ENCODE measurements at regions not wholly inside any gene's neighbourhood (a gene's known extent, or its start where the extent isn't known, plus 50 kb on each side); places are given as distances from the start of the nearest gene placed in this dataset.

DNA sequence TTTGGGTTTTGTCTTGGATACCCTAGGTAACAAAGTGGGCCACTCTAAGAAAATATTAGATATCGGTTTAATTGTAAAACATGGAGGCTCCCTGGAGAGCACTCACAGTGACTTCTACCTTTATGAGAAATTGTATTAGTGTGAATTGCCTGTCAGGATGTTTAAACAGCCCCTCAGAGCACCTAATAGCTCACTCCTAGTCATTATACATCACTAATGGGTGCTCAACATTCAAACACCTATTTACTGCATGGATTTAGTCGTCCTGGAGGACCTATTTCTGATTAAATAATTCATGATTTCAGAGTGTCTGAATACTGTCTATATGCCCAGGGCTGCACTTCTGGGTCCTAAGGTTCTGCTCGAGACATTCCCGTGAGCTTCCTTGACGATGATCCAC, 430.2 kb upstream of the EEF2KMT start:
- DNase-seq (ENCODE audit: low spot score), result no peak

DNA sequence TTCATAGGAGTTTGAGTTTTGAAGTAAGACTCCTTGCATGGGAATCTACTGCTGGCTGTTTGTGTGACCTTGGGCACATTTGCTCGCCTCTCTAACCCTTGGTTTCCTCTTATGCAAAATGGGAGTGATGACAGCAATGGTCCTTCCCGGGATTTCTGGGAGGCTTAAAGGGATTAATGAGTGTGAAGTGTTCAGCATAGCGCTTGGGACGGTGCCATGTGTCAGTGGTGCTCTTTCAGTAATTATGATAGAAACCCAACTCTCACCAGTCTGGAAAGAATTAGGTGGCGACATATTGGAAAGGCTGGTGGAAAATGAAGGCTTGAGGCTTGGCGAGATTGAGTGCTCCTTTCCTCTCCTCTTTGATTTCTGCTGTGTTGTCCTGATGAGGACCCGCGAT, 429.2 kb upstream of the EEF2KMT start:
- no peak for DNase-seq (ENCODE audit: low spot score)

DNA sequence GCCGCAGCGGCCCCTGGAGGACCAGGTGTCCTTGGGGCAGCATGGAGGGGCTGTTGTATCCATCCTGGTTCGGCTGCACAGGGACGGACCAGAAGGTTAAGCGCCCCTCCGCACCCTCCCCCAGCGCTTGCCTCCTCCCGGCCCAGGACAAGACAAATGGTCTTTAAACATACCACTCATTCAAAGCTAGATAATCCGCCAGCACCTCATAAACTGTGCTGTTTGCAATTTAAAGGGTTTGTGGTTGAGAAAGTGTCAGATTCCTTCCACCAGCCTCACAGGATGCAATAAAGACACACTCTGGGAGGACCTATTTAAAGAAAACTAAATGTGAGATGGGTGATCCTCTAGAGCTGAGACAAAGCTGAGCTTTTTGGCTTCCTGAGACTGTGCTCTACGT, 426.2 kb upstream of the EEF2KMT start:
- no peak for DNase-seq (ENCODE audit: low spot score)

DNA sequence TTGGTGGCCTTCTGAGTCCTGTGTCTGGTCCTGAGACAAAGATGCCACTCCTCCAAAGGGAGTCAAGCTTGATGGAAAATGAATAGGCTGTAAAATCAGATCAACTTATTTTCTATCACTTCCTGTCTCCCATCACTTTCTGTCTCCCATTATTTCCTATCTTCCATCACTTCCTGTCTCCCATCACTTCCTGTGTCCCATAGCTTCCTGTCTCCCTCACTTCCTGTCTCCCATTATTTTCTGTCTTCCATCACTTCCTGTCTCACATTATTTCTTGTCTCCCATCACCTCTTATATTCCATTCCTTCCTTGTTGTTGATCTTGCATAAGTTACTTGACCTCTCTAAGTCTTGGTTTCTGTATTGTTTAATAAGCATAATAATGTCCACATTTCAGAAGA, 418.5 kb upstream of the EEF2KMT start:
- no peak for DNase-seq (ENCODE audit: low spot score)

DNA sequence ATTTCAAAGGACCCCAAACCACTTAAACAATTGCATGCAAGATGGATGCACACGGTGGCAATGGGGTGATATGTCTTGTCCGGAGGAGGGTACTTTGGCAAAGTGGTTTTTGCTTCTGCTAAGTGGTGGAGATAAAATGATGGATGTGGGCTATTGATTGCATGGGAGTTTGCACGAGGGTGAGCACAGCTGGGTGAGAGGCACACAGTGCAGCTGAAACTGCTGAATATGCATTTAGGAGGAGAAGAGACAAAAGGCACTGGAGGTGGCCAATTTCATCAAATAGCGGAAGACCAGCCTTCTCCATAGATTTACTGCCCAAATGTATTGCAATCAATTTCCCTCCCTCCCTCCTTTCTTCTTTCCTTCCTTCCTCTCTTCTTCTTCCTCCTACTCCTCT, 414.4 kb upstream of the EEF2KMT start:
- DNase-seq (ENCODE audit: low spot score), result no peak

DNA sequence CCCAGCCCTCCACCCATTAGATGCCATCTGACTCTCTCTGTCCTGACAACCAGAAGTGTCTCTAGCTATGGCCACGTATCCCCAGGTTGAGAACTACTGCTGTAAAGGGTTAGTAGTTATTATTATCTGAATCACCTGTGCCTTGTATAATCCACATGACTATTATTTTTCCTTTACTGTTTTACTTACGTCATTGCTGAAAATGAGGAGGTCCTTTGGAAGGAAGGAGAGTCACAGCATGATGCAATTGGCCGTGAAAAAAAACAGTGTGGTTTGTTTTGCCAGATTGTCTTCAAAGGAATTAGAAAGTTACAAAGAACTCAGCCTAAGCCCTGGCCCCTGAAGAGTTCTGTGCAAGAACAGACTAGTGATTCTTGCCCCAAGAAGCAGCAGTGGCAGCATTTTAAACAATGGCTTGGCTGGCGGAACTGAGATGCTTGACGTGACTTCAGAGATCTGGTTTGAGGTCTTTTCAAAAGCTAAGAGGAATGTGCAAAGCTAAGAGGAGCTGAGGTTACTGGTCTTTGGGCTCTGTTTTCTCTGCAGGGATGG, 413.3 kb upstream of the EEF2KMT start:
- no peak for DNase-seq (ENCODE audit: low spot score)

- no peak for DNase-seq (ENCODE audit: low spot score)
Observed at GRCh38 chr16:5509794-5510193, 412.2 kb upstream of the EEF2KMT start.

- DNase-seq (ENCODE audit: low spot score), result no peak
Observed at GRCh38 chr16:5509336-5509735, 411.7 kb upstream of the EEF2KMT start.

DNA sequence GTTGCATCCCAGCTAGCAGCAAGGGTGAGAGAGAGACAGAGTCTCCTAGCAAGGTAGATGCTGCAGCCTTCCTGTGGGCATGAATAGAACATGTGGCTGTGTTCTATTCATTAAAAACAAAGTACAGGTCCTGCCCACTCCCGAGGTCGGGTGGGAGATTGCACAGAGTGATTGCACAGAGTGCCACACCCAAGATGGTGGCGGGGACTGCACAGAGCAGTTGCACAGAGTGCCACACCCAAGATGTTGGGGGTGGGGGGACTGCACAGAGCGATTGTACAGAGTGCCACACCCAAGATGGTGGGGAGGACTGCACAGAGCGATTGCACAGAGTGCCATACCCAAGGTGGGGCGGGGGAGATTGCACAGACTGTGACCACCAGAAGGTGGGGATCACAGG, 410.8 kb upstream of the EEF2KMT start:
- no peak for DNase-seq (ENCODE audit: low spot score)

DNA sequence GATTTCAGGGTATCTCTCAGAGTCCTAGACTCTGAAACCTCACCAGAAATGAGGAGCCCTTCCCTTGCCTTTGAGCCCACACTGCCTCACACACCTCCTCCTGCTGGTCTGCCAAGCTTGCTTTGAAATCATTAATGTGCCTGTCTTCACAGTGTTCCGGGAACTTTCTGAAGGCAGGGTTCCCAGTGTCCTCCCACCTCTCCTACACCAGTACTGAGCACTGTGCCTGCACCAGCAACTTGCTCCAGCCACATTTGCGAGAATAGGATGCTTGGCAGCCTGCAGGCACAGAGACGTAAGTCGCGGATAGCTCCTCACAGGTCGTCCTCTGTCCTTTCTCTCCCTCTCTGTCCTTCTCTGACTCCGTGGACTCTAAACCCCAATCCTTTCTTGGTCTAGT, 408.4 kb upstream of the EEF2KMT start:
- no peak for DNase-seq (ENCODE audit: low spot score)

- DNase-seq (ENCODE audit: low spot score), result no peak
Observed at GRCh38 chr16:5505091-5505887, 407.7 kb upstream of the EEF2KMT start.

- DNase-seq (ENCODE audit: low spot score), result no peak
Observed at GRCh38 chr16:5504064-5504781, 406.6 kb upstream of the EEF2KMT start.

- no peak for DNase-seq (ENCODE audit: low spot score)
Observed at GRCh38 chr16:5502944-5503343, 405.3 kb upstream of the EEF2KMT start.

- no peak for DNase-seq (ENCODE audit: low spot score)
Observed at GRCh38 chr16:5502467-5502869, 404.9 kb upstream of the EEF2KMT start.

DNA sequence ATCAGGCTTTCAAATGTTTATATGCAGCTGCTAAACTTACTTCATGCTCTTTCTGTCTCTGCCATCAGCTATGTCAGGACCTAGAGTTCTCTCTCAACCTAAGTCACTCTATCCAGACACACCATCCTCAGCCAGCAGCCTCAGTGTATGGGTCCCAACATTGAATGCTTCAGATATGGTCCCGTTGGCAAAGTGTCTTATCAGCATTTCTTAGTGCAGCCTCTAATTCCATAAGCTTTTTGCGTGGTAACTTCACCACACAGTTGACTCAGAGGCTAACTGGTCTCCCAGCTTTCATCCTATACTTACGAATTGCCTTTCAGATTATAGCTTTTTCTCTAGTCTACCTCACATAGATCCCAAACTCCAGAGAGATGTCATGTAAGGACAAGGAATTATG, 402.9 kb upstream of the EEF2KMT start:
- DNase-seq (ENCODE audit: low spot score), result no peak

DNA sequence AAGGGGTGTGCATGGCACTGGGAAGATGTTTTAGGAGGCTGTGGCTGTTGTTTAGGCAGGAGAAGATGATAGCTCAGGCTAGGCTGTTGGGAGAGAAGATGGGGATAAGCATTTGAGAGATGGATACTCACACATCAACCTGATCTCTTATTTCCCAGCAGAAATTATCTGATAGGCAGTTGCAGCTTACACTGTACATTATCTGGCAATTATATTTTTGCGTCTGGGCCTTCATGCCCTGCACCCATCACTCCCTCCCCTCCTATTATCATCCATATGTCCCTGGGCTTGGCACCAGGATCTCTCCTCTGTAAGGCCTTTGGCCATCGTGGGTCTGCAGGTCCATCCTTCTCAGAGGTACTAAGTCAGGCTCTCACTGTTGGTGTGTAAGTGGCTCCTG, 401.0 kb upstream of the EEF2KMT start:
- DNase-seq (ENCODE audit: low spot score), result no peak

DNA sequence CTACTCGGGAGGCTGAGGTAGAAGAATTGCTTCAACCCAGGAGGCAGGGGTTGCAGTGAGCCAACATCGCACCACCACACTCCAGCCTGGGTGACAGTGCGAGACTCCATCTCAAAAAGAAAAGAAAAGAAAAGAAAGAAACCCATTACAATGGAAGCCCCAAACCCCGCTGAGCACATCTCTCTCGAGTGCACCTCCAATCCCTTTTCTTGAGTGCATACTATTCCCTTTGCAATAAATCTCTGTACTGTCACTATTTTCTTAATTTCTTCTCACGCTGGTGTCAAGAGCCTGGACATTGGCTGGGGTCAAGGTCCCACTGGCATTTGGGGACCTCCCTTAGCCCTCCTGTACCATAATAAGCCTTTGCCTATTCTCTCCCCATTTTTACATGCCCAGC, 398.4 kb upstream of the EEF2KMT start:
- no peak for DNase-seq (ENCODE audit: low spot score)

DNA sequence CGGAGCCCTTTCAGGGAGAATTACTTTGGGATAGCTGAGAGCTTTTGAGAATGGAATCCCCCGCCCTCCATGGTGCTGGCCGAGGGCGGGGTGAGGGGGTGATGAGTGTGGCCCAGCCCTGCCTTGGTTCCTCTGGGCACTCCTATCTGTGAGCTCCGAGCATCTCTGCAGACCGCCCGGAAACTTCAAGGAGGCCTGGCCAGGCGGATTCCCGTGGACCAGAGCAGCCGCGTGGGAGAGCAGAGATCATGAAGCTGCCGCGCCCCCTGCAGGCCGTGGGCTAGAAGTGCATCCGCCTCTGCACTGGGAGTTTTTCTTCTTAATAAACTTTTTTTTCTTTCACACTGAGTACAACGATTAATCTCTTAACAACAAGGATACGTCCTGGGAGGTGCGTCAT, 392.9 kb upstream of the EEF2KMT start:
- DNase-seq (ENCODE audit: low spot score), result no peak

- DNase-seq (ENCODE audit: low spot score), result no peak
Observed at GRCh38 chr16:5488581-5488980, 391.0 kb upstream of the EEF2KMT start.

DNA sequence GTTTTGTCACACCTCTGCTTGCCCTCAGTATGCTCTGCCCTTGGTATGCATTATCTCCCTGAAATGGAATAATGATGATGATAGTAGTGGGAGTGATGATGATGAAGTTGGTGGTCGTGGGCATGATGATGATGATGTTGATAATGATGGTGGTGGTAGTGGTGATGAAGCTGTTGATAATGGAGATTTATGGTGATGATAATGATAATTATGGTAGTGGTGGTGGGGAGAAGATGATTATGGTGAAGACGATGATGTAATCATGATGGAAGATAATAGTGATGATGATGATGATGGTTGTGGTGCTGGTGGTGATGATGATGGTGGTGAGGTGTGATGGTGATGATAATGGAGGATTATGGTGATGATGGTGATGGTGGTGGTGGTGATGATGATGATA, 390.1 kb upstream of the EEF2KMT start:
- DNase-seq (ENCODE audit: low spot score), result no peak

- DNase-seq (ENCODE audit: low spot score), result no peak
Observed at GRCh38 chr16:5482256-5482655, 384.7 kb upstream of the EEF2KMT start.

- no peak for DNase-seq (ENCODE audit: low spot score)
Observed at GRCh38 chr16:5480431-5481195, 383.0 kb upstream of the EEF2KMT start.

DNA sequence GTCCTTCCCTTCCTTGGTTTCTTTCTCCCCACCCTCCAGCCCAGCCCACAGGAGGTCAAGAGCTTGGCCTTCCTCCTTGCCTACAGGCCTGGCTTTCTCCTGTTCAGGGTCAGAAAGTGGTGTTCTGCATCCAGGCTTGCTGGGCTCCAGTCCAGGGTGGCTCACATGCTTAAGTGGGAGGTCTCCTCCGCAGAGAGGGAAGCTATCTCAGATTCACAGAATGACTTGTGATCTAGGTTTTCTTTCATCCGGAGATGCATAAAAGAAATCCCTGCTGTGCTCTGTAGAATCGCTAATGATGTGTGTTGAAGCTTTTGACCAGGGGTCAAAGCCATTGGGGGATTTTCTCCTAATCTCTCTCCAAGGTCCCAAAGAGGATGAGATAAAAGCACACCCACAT, 382.3 kb upstream of the EEF2KMT start:
- no peak for DNase-seq (ENCODE audit: low spot score)
